COLO668 (cell line): ENCODE measurements at regions not wholly inside any gene's neighbourhood (a gene's known extent, or its start where the extent isn't known, plus 50 kb on each side); places are given as distances from the start of the nearest gene placed in this dataset.

Source experiments
- DNase-seq: peaks from one replicate; lab custom pipeline; 2025; ENCODE audit not compliant: unreplicated experiment; lab: John Stamatoyannopoulos, UW

- no peak for DNase-seq
Observed at GRCh38 chr18:41373612-41374011, 581.4 kb upstream of the PIK3C3 start.

- DNase-seq, result no peak
Observed at GRCh38 chr18:41372046-41372665, 582.9 kb upstream of the PIK3C3 start.

GRCh38 chr18:41371156-41372045 is 583.6 kb upstream of the PIK3C3 start:
- DNase-seq, result no peak

- DNase-seq, result no peak
Observed at GRCh38 chr18:41370740-41371139, 584.3 kb upstream of the PIK3C3 start.

- no peak for DNase-seq
Observed at GRCh38 chr18:41357708-41358107, 597.3 kb upstream of the PIK3C3 start.

- DNase-seq, result no peak
Observed at GRCh38 chr18:41353777-41354528, 601.1 kb upstream of the PIK3C3 start.

GRCh38 chr18:41351430-41351829 is 603.6 kb upstream of the PIK3C3 start:
- no peak for DNase-seq

- DNase-seq, result no peak
Observed at GRCh38 chr18:41347057-41347456, 608.0 kb upstream of the PIK3C3 start.

GRCh38 chr18:41343808-41344207 is 611.2 kb upstream of the PIK3C3 start:
- no peak for DNase-seq

- no peak for DNase-seq
Observed at GRCh38 chr18:41338341-41338740, 616.7 kb upstream of the PIK3C3 start.

GRCh38 chr18:41331661-41332060 is 623.4 kb upstream of the PIK3C3 start:
- no peak for DNase-seq

GRCh38 chr18:41326311-41326710 is 628.7 kb upstream of the PIK3C3 start:
- DNase-seq, result no peak

- no peak for DNase-seq
Observed at GRCh38 chr18:41324934-41325333, 630.1 kb upstream of the PIK3C3 start.

- no peak for DNase-seq
Observed at GRCh38 chr18:41324020-41324791, 630.8 kb upstream of the PIK3C3 start.

GRCh38 chr18:41323044-41323443 is 632.0 kb upstream of the PIK3C3 start:
- no peak for DNase-seq

- DNase-seq, result no peak
Observed at GRCh38 chr18:41320100-41320499, 634.9 kb upstream of the PIK3C3 start.

GRCh38 chr18:41315134-41315533 is 639.9 kb upstream of the PIK3C3 start:
- DNase-seq, result no peak

- DNase-seq, result no peak
Observed at GRCh38 chr18:41311571-41312547, 643.2 kb upstream of the PIK3C3 start.

GRCh38 chr18:41297740-41298139 is 657.3 kb upstream of the PIK3C3 start:
- no peak for DNase-seq

GRCh38 chr18:41269294-41269693 is 685.7 kb upstream of the PIK3C3 start:
- DNase-seq, result no peak
